KMS-11 (cell line): ENCODE measurements at regions not wholly inside any gene's neighbourhood (a gene's known extent, or its start where the extent isn't known, plus 50 kb on each side); places are given as distances from the start of the nearest gene placed in this dataset.

Source experiments
- H2AFZ ChIP-seq: fragments of 200-600 bp; sonication (generic); 2 replicates; pipeline ENCODE4 v1.6.1; 2016; ENCODE audit warnings: antibody characterized with exemption, mixed run types, low read depth
- H3K27ac ChIP-seq: fragments of 200-600 bp; sonication (generic); 2 replicates; pipeline ENCODE4 v1.6.1; 2016; ENCODE audit warnings: mild to moderate bottlenecking, mixed run types
- H3K27me3 ChIP-seq: fragments of 200-600 bp; sonication (generic); 2 replicates; pipeline ENCODE4 v1.6.1; 2017; ENCODE audit warnings: mild to moderate bottlenecking, low read depth, mixed run types, moderate library complexity; ENCODE audit not compliant: insufficient read depth
- H3K36me3 ChIP-seq: fragments of 200-600 bp; sonication (generic); 2 replicates; pipeline ENCODE4 v1.6.1; 2017; ENCODE audit warnings: mild to moderate bottlenecking, mixed run types; ENCODE audit not compliant: insufficient read depth
- H3K4me1 ChIP-seq: fragments of 200-600 bp; sonication (generic); 2 replicates; pipeline ENCODE4 v1.6.1; 2016; ENCODE audit warnings: mild to moderate bottlenecking, low read depth, mixed run types; ENCODE audit not compliant: poor library complexity, severe bottlenecking
- H3K4me2 ChIP-seq: fragments of 200-600 bp; sonication (generic); 2 replicates; pipeline ENCODE4 v1.7.0; 2016; ENCODE audit warnings: mild to moderate bottlenecking, mixed run types
- H3K4me3 ChIP-seq: fragments of 200-600 bp; sonication (generic); IDR thresholded peaks from 2 replicates; pipeline ENCODE4 v1.6.1; 2017; ENCODE audit warnings: low read depth, low read length, mixed read lengths; ENCODE audit not compliant: insufficient read depth
- H3K79me2 ChIP-seq: fragments of 200-600 bp; sonication (generic); 2 replicates; pipeline ENCODE4 v1.6.1; 2016; ENCODE audit warnings: low read depth, mixed run types; ENCODE audit not compliant: insufficient read depth
- H3K9ac ChIP-seq: fragments of 200-600 bp; sonication (generic); 2 replicates; pipeline ENCODE4 v1.6.1; 2016; ENCODE audit warnings: mild to moderate bottlenecking, mixed run types
- H4K20me1 ChIP-seq: fragments of 200-600 bp; sonication (generic); 2 replicates; pipeline ENCODE4 v1.6.1; 2016; ENCODE audit warnings: mild to moderate bottlenecking, mixed run types; ENCODE audit not compliant: insufficient read depth
- TF ChIP-seq, protein P1 (sequence below): fragments of 200-600 bp; sonication (generic); conservative IDR thresholded peaks from 2 replicates; pipeline ENCODE4 v1.6.1; 2017; ENCODE audit warnings: low read depth, mild to moderate bottlenecking, antibody characterized with exemption, low read length, moderate library complexity, mixed read lengths

- TF ChIP-seq, protein P1, sequence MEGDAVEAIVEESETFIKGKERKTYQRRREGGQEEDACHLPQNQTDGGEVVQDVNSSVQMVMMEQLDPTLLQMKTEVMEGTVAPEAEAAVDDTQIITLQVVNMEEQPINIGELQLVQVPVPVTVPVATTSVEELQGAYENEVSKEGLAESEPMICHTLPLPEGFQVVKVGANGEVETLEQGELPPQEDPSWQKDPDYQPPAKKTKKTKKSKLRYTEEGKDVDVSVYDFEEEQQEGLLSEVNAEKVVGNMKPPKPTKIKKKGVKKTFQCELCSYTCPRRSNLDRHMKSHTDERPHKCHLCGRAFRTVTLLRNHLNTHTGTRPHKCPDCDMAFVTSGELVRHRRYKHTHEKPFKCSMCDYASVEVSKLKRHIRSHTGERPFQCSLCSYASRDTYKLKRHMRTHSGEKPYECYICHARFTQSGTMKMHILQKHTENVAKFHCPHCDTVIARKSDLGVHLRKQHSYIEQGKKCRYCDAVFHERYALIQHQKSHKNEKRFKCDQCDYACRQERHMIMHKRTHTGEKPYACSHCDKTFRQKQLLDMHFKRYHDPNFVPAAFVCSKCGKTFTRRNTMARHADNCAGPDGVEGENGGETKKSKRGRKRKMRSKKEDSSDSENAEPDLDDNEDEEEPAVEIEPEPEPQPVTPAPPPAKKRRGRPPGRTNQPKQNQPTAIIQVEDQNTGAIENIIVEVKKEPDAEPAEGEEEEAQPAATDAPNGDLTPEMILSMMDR: no peak
- Histone ChIP-seq H3K27ac (no peak overlapping the region), H3K36me3 (no peaks in the 10 kb centered on the region), H3K9ac (no peak overlapping the region), H3K4me2 (no peak overlapping the region), H2AFZ (no peak overlapping the region), H3K79me2 (no peaks in the 10 kb centered on the region), H4K20me1 (no peaks in the 10 kb centered on the region), H3K27me3 (no peaks in the 10 kb centered on the region), H3K4me3 (no peak overlapping the region), H3K4me1 (peaks cover 48% of the 10 kb centered on the region)
Observed at GRCh38 chr1:25018943-25019336, 88.9 kb upstream of the RUNX3 start.

- no peaks in the 10 kb centered on the region for H3K36me3 ChIP-seq
- H3K27ac ChIP-seq: no peak overlapping the region
- no peaks in the 10 kb centered on the region for H3K27me3 ChIP-seq
- no peak overlapping the region for H2AFZ ChIP-seq
- no peak overlapping the region for H3K4me2 ChIP-seq
- peaks cover 41% of the 10 kb centered on the region for H3K4me1 ChIP-seq
- H3K9ac ChIP-seq: no peak overlapping the region
- H4K20me1 ChIP-seq: no peaks in the 10 kb centered on the region
- TF ChIP-seq, protein P1: no peak
- no peak overlapping the region for H3K4me3 ChIP-seq
- no peaks in the 10 kb centered on the region for H3K79me2 ChIP-seq
Observed at GRCh38 chr1:25018110-25018735, 88.1 kb upstream of the RUNX3 start.

GRCh38 chr1:25017436-25018109 is 87.5 kb upstream of the RUNX3 start:
- H3K4me2 ChIP-seq: no peak overlapping the region
- TF ChIP-seq, protein P1: no peak
- H3K79me2 ChIP-seq: no peaks in the 10 kb centered on the region
- no peaks in the 10 kb centered on the region for H3K27me3 ChIP-seq
- H3K27ac ChIP-seq: no peak overlapping the region
- no peak overlapping the region for H3K9ac ChIP-seq
- H3K36me3 ChIP-seq: no peaks in the 10 kb centered on the region
- no peaks in the 10 kb centered on the region for H4K20me1 ChIP-seq
- no peak overlapping the region for H2AFZ ChIP-seq
- H3K4me1 ChIP-seq: peaks cover 35% of the 10 kb centered on the region
- H3K4me3 ChIP-seq: no peak overlapping the region

- no peaks in the 10 kb centered on the region for H3K4me1 ChIP-seq
- no peak overlapping the region for H2AFZ ChIP-seq
- TF ChIP-seq, protein P1: no peak
- no peak overlapping the region for H3K27ac ChIP-seq
- H4K20me1 ChIP-seq: no peaks in the 10 kb centered on the region
- no peak overlapping the region for H3K4me2 ChIP-seq
- H3K36me3 ChIP-seq: no peaks in the 10 kb centered on the region
- H3K27me3 ChIP-seq: no peaks in the 10 kb centered on the region
- no peak overlapping the region for H3K9ac ChIP-seq
- H3K4me3 ChIP-seq: no peak overlapping the region
- no peaks in the 10 kb centered on the region for H3K79me2 ChIP-seq
Observed at GRCh38 chr1:25012966-25013962, 83.2 kb upstream of the RUNX3 start.
